ENCODE measurements at regions not wholly inside any gene's neighbourhood (a gene's known extent, or its start where the extent isn't known, plus 50 kb on each side); places are given as distances from the start of the nearest gene placed in this dataset.

- no peak for DNase-seq
These were observed 308.9 kb downstream of the BTG1 start for GRCh38 chr12:91836696-91837095.

GRCh38 chr12:91836264-91836663 is 309.4 kb downstream of the BTG1 start:
- no peak for DNase-seq

GRCh38 chr12:91835693-91836092 is 310.0 kb downstream of the BTG1 start:
- no peak for DNase-seq

GRCh38 chr12:91833780-91834359 is 311.8 kb downstream of the BTG1 start:
- DNase-seq = no peak

DNA sequence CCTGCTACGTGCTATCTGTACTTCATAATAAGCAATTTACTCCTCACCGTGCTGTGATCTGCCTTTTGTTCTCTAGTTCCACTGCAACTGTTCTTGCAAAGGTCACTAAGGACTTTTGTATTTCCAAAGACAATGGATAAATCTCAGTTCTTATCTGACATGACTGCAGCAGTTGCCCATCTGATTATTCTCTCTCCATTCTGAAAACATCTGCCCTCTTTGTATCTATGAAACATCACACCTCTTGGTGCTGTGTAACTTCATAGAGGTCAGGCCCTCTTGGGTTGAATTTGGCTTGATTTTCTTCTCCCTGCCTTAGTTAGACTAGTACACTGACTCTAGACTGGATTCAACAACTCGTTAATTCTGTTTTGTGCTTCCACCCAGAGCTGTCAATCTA is 319.6 kb downstream of the BTG1 start:
- no peak for DNase-seq

GRCh38 chr12:91824991-91825390 is 320.7 kb downstream of the BTG1 start:
- no peak for DNase-seq

DNA sequence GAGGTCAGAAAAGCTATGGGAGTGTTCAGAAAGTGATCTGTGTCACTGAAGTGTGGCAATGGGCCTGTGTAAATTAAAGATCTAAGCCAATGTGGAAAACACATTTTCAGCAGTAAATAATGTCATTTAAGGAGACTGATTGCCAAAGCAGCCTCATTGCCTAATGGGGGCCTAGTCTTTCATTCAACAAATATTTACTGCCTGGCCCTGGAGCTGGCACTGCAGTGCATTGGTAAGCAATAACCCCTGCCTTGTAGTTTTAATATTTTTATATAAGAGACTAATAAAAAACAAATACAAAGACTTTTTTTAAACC is 326.6 kb downstream of the BTG1 start:
- no peak for DNase-seq

- DNase-seq = no peak
These were observed 327.2 kb downstream of the BTG1 start for GRCh38 chr12:91818227-91819131.

DNA sequence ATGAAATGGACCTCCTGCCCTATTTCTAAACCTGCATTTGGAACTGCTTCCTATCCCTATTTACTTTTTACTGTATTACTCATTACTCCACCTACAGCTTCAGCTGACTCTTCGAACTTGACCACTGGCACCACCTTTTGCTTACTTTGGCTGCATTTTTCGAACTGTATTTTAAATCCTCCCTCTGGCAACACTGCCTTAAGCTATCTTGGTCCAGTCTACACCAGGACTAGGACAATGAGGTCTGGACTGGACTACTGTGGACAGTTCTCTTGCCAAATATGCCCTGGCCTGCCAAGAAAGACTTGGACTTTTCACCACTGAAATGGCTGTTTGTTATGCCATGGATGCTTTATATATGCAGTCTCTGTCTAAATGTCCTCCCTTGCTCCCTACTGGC is 328.1 kb downstream of the BTG1 start:
- no peak for DNase-seq

GRCh38 chr12:91813701-91814100 is 331.9 kb downstream of the BTG1 start:
- DNase-seq = no peak

- peak; percentile 59 for DNase-seq
These were observed 334.0 kb downstream of the BTG1 start for GRCh38 chr12:91811481-91812287.

- DNase-seq = no peak
These were observed 334.9 kb downstream of the BTG1 start for GRCh38 chr12:91810531-91811451.

GRCh38 chr12:91810077-91810476 is 335.6 kb downstream of the BTG1 start:
- no peak for DNase-seq

DNA sequence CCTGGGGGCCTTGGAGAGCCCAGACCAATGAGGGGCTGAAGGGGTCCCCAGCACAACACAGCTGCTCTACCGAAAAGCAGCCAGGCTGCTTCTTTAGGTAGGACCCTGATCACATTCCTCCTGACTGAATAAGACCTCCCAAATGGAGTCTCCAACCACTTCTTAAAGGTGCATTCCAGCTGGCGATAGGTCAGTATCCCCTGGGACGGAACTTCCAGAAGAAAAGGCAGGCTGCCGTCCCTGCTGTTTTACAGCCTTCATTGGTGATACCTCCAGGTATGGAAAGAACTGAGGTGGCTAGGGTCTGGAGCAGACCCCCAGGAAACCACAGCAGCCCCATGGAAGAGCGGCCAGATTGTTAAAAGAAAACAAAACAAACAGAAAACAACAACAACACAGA is 340.6 kb downstream of the BTG1 start:
- DNase-seq = no peak

DNA sequence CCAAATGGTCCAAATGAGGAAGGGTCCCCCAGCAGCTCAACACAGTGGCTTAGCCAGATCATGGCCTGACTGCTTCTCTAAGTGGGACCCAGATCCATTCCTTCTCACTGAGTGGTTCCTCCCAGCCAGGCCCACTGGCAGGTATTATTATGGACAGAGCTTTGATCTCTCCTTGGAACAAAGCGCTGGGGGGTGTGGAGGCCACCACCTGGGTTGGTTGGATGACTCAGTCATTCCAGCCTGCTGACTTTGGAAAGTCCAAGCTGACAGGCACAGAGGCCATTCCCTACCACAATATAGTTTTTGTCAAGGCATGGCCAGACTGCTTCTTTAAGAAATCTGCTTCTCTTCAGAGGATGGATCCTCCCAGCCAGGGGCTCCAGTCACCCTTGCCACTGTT is 341.1 kb downstream of the BTG1 start:
- no peak for DNase-seq

DNA sequence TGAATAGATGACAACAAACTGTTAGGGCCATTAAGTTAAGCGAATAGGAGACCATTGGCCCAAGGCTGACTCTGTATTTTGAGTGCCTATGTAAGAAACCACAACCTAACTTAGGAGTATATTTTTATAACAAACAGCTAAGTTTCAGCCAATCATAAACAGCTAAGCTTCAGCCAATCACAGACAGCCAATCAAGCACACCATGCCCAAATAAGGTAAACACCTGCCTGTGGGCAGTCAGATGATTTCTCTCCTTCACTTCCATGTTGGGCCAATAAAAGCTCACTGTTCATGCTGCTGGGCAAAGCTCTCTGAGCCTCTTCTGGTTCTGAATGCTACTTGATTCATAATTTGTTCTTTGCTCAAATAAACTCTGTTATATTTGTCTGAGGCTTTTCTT is 344.6 kb downstream of the BTG1 start:
- no peak for DNase-seq

GRCh38 chr12:91793676-91794075 is 352.0 kb downstream of the BTG1 start:
- DNase-seq = no peak

- no peak for DNase-seq
These were observed 353.0 kb downstream of the BTG1 start for GRCh38 chr12:91792597-91792996.

- DNase-seq = no peak
These were observed 359.0 kb downstream of the BTG1 start for GRCh38 chr12:91786499-91787272.

DNA sequence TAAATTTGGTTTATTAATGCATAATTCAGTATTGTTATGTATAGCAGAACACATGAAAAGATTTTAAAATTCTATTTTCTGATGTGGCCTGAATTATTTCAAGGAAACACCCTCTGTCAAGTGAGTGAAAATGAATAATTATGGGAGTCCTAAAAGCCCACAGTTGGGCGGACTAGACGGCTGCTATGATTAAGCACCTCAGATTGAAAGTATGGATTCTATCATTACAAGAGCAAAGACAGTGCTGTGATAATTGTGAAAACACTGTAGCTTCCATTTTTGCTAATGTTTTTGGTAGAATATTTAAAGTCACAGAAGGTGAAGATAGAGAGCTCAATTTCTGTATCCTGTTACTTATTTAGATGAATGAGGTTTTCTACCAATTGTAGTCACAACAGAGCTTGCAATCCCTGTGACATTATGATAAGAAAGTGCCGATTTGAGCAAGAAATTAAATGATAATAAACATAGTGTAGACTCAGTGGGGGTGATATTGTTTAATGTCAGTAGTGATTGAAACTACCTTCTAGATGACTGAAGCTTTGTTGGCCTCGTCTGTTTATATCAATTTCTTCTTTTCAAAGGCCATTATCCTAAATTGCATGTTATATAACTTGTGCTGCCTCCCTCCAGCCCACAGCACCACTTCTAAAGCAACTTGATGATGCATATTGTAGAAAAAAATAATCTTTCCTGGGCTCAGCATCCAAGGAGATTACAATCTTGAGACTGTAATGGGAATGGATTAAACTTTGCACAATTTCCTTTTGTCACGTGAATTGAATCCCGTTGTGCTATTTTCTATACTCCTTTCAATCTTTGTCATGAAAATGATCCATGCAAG is 359.8 kb downstream of the BTG1 start:
- no peak for DNase-seq

GRCh38 chr12:91781114-91781513 is 364.5 kb downstream of the BTG1 start:
- no peak for DNase-seq

Measured in stimulated activated naive CD4-positive, alpha-beta T cell treated with Interleukin-2 at 50 U/mL for 16 hours (primary cell).